GM12865 (cell line): ENCODE measurements at regions not wholly inside any gene's neighbourhood (a gene's known extent, or its start where the extent isn't known, plus 50 kb on each side); places are given as distances from the start of the nearest gene placed in this dataset.

Experiments
- DNase-seq: peaks from one replicate; pipeline ENCODE4 v3.0.0; 2010; ENCODE audit warnings: low read depth
- H3K4me3 ChIP-seq: 2 replicates; pipeline ENCODE4 v1.5.1; 2011; ENCODE audit warnings: mild to moderate bottlenecking, low read depth, low read length, control low read depth
- TF ChIP-seq, protein P1 (sequence below): IDR thresholded peaks from 2 replicates; pipeline ENCODE4 v1.5.1; 2011; ENCODE audit warnings: low read length, control low read depth, low read depth, inconsistent platforms; ENCODE audit not compliant: insufficient read depth; ENCODE audit errors: missing control alignments

DNA sequence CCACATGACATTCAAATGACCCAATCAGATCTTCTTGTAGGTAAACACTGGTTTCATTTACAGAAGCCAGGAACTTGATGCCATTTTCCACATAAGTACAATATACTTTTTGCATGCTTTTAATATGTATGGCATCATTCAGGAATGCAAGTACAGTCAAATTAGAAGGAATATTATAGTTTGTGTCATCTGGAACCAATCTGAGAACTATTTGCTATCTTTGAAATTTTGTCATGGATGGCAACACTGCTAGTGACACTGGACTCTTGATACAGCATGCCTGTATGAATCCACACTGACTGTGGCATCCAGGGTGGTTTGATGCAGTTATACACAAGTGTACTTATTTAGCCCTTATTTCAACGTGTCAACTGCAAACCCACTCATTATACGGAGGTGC lies 141.6 kb downstream of the EBLN2 start:
- no peak for DNase-seq
- H3K4me3 ChIP-seq = no peak overlapping the region
- TF ChIP-seq, protein P1, sequence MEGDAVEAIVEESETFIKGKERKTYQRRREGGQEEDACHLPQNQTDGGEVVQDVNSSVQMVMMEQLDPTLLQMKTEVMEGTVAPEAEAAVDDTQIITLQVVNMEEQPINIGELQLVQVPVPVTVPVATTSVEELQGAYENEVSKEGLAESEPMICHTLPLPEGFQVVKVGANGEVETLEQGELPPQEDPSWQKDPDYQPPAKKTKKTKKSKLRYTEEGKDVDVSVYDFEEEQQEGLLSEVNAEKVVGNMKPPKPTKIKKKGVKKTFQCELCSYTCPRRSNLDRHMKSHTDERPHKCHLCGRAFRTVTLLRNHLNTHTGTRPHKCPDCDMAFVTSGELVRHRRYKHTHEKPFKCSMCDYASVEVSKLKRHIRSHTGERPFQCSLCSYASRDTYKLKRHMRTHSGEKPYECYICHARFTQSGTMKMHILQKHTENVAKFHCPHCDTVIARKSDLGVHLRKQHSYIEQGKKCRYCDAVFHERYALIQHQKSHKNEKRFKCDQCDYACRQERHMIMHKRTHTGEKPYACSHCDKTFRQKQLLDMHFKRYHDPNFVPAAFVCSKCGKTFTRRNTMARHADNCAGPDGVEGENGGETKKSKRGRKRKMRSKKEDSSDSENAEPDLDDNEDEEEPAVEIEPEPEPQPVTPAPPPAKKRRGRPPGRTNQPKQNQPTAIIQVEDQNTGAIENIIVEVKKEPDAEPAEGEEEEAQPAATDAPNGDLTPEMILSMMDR = no peak

DNA sequence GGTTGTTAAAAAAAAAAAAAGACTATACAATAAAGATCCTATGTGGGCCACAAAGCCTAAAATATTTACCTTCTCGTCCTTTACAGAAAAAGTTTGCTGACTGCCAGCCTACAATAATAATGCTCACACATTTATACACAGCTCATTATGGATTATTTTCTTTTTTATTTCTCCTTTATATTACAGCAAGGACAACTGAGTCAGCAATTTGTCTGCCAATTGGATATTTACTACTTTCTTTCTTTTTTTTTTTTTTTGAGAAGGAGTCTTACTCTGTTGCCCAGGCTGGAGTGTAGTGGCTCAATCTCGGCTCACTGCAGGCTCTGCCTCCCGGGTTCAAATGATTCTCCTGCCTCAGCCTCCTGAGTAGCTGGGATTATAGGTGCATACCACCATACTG lies 142.2 kb downstream of the EBLN2 start:
- TF ChIP-seq, protein P1 = no peak
- no peak for DNase-seq
- H3K4me3 ChIP-seq = no peak overlapping the region

DNA sequence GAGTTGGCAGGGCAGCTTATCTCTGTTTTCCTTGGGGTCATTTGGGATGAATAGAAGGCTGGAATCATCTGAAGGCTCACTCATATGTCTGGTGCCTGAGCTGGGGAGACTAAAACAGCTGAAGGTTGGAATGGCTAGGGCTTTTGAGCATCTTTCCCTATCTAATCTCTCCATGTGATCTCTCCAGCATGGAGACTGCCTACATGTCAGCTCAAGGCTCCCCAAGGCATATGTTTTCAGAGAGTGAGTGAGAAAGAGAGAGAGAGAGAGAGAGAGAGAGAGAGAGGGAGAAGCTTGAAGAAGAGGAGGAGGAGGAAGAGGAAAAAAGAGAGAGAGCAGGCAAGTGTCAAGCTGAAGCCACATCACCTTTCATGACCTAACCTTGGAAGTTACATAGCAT lies 143.4 kb downstream of the EBLN2 start:
- DNase-seq = no peak
- TF ChIP-seq, protein P1 = no peak
- H3K4me3 ChIP-seq = no peak overlapping the region

DNA sequence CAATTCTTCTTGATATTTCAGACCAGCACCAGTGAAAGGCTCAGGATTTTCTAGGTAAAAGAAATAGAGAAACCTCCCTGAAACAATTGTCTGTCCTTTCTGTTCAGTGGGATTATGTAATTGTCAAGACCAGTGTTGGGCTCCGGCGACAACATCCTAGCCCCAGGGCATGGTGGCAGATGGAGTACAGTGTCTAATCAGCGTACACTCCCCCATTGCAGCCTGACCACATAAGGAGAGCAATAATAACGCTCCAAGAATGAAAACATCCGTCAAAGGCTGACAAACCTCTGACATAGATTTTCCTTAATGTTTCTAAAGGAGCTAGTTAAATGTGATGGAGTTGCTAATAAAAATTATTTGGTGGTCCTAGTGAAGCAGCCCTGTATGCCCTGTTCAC lies 144.6 kb downstream of the EBLN2 start:
- DNase-seq = no peak
- TF ChIP-seq, protein P1 = no peak
- no peak overlapping the region for H3K4me3 ChIP-seq

DNA sequence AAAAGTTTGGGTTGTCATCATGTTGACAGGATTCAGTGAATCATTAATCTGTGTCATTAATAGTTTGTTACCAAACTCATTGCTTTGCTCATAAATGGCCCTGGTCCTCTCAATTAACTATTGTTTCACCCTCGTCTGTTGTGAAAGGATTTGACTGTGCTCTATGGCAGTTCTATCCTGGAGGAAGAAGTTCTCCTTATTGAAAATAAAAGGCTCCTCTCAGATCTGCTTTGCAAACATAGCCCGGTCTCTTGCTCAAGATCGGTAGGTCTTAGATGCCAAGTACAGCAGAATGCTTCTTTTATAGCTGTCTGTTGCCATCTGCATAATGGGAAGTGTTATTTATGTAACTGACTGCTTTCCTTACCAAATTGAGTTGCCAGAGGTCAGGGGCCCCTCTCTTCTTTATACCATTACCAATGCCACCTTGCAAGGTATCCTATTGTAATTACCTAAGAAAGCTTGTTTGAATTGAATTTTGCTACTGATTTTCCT lies 146.5 kb downstream of the EBLN2 start:
- TF ChIP-seq, protein P1 = no peak
- no peak overlapping the region for H3K4me3 ChIP-seq
- DNase-seq = no peak

DNA sequence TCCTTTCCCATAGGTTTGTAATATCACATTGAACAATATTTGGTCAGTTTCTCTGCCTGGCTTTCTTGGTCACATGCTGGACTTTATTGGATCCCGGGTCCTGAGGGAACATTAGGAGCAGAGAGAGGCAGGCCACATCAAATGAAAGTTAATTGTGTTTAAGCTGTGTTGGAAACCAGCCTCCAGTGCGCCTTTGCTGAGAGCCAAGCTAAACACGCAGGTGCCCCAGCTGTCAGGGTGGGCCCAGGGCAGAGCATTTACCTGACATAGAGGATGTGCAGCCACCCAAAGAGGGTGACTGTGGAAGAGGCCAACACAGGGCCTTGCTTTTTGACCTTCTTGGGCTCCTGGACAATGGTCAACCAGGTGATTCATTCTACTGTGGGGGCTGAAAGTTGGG lies 149.3 kb downstream of the EBLN2 start:
- H3K4me3 ChIP-seq = no peak overlapping the region
- no peak for DNase-seq
- TF ChIP-seq, protein P1 = no peak

DNA sequence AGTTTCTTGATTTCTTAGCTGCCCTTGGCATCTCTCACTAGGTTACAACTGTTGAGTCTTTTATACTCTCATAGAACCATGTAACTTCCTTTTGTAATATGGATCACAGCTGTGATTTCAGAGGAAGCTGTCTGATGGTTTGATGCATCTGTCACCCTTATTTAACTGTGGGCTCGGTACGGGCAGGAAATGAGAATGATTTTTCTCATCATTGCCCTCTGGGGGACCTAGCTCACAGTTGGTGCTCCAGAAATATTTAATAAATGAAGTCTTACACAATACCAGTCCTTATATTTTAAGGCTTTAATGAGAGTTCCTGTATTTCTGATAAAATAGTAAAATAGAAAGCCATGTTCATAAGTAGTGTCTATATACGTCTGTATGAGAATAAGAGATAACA lies 151.2 kb downstream of the EBLN2 start:
- TF ChIP-seq, protein P1 = no peak

More for the DNA sequence above, 151.2 kb downstream of the EBLN2 start:
- DNase-seq = no peak
- no peak overlapping the region for H3K4me3 ChIP-seq
